Myocyte (in vitro differentiated cells): ENCODE measurements at regions not wholly inside any gene's neighbourhood (a gene's known extent, or its start where the extent isn't known, plus 50 kb on each side); places are given as distances from the start of the nearest gene placed in this dataset.
"Not testable (repeated sequence)": the region's sequence is repeated elsewhere in the genome, so short reads cannot be mapped to it uniquely, and the experiment has no call there.

Source experiments
- DNase-seq: peaks from one replicate; pipeline ENCODE4 v3.0.0-alpha.2; 2012; ENCODE audit warnings: low read depth

GRCh38 chr2:34849827-34850226, 1250.7 kb upstream of the FAM98A start:
- no peak for DNase-seq

DNA sequence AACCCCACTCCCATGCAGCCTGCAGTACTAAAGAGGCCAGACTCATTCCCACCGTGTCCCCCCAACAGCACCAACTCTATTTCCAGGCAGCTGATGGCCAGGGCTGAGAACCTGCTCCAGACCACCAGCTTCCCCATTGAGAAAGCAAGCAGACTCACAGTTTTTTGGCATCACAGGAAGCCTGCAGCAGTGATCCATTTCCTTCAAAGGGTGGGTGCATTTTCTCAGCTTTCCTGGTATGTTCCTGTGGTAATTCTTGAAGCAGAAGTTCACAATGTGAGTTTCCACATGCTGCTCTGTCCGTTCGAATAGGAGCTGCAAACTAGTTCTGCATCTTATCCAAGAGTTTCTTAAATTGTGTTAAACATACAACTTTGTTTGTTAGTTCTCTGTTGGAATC, 1249.6 kb upstream of the FAM98A start:
- DNase-seq, result no peak

GRCh38 chr2:34848132-34848531, 1249.0 kb upstream of the FAM98A start:
- DNase-seq, result no peak

DNA sequence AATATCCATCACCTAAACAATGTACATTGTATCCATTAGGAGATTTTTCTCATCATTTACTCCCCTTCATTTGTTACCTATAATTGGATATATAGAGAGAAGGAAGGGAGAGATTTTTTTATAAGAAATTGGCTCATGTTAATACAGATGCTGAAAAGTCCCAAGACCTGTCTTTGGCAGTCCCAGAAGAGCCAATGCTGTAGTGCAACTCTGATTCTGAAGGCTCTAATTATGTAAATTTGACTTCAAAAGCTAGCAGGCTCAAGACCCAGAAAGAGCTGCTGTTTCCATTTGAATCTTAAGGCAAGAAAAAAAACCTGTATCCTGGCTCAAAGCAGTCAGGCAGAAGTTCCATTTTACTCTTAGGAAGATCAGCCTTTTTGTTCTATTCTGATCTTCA, 1245.5 kb upstream of the FAM98A start:
- no peak for DNase-seq

DNA sequence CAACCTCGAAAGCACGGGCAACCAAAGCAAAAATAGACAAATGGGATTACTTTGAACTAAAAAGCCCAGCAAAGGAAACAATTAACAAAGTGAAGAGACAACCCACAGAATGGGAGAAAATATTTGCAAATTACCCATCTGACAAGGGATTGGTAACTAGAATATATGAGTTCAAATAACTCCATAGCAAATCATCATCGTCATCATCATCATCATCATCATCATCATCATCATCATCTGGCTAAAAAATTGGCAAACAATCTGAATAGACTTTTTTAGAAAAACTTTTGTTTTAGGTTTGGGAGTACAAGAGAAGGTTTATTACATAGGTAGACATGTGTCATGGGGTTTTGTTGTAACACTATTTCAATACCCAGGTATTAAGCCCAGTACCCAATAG, 1239.3 kb upstream of the FAM98A start:
- no peak for DNase-seq

- DNase-seq, result no peak
Measured at GRCh38 chr2:34836361-34836760, 1237.3 kb upstream of the FAM98A start.

GRCh38 chr2:34831096-34831495, 1232.0 kb upstream of the FAM98A start:
- DNase-seq, result no peak

- no peak for DNase-seq
Measured at GRCh38 chr2:34828481-34828880, 1229.4 kb upstream of the FAM98A start.

DNA sequence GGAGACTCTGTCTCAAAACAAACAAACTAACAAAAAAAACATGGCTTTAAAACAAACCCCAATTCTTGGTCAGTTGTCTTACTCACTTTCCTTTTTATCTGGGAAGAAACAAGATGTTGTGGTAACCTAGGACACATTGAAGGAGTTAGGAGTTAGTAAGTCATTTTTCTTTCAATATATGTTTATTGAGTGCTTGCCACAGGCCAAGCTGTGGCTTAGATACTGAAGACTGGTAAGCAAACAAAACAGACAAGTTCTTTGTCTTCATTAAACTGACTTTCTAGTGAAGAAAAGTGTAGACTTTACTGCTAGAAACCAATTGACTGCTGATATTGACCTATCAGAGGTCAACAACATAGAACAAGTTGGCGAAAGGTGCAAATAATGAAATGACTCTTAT, 1228.3 kb upstream of the FAM98A start:
- DNase-seq, result no peak

DNA sequence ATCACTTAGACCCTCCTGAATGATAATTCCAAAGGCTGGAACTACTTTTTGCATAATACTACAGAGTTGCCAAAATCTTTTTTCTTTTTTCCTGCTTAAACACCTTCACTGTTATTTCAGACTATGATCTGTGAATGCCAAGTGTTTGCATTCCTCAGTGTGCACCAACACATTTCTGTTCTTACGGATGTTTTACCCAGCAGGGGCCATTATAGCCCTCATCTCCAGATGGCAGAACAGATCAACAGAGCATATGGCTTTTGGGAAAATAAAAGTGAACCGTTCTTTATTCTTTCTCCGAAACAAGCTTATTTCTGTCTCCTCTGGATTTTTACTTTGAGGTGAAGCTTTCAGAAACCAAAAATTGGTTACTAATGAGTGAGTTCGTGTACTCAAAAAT, 1226.6 kb upstream of the FAM98A start:
- DNase-seq, result no peak

DNA sequence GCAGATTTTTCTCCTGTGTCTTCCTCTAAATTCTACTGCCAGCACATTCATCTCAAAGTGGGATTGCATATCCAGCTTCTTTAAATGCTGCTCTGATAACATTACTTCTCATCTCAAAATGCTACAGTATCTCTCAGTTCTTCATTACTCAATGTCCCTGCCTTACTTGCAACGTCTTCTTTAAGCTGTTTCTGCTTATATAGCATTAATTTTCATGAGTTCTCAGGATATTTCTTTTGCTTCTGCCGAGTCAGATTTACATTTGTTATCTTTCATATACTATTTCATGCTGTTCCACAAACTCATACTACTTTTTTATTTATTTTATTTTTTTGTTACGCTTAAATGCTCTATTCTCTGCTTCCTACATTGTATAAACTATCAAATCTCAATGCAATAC, 1223.5 kb upstream of the FAM98A start:
- no peak for DNase-seq

DNA sequence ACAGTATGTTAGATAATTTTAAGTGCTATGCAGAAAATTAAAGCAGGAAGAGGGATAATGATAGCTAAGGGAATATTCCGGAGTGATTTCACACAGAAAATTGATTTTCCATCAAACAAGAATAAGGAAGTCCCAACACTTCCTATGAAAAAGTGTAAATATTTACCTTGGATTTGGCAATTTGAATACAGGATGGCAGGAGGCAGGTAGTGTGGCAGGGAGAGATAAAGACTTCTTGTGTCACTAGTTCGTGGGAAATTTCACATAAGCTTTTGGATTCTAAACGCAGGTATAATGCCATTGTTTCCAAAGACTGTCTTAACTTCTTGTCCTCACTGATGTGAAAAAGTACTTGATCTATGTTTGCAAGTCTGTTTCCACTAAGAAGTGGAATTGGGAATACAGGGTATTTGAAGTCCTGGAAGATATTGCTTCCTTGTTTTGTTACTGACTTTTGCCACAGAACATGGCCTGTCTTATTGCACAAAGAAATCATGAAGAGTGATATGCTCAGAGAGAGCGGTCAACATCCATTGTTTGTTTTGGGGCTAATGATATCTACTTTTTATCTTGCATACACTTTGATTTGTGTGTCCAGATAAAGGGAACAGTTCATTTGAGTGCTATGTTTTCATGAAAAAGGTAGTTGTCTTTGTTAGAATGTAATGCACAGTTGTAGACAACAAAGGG, 1216.1 kb upstream of the FAM98A start:
- DNase-seq, result no peak

GRCh38 chr2:34810456-34810855, 1211.4 kb upstream of the FAM98A start:
- DNase-seq, result no peak

DNA sequence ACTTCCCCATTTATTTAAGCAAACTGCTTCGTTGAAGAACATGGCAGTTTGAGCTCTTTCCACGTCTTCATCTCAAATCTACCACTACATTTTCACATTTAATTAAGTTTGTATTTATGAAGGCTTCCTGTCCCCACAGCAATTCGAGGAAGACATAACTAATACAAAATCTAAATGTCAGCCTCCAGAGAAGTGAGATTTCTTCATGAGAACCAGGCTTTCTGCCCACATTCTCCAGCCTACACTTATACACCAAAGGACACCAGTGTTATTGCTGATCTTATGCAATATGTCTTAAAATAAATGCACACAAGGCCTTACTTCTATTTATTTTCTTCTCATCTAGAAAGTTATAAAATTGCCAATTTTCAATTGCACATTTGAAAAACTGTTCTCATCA, 1209.3 kb upstream of the FAM98A start:
- DNase-seq, result no peak

- no peak for DNase-seq
Measured at GRCh38 chr2:34806891-34807290, 1207.8 kb upstream of the FAM98A start.

GRCh38 chr2:34806396-34806795, 1207.3 kb upstream of the FAM98A start:
- no peak for DNase-seq

GRCh38 chr2:34799556-34799955, 1200.5 kb upstream of the FAM98A start:
- no peak for DNase-seq

DNA sequence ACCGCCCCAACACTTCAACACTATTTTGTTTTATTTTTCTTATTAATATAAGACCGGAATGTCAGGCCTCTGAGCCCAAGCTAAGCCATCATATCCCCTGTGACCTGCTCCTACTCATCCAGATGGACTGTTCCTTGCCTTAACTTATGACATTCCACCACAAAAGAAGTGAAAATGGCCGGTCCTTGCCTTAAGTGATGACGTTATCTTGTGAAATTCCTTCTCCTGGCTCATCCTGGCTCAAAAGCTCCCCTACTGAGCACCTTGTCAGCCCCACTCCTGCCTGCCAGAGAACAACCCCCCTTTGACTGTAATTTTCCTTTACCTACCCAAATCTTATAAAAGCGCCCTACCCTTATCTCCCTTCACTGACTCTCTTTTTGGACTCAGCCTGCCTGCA, 1196.5 kb upstream of the FAM98A start:
- DNase-seq, result not testable (repeated sequence)

DNA sequence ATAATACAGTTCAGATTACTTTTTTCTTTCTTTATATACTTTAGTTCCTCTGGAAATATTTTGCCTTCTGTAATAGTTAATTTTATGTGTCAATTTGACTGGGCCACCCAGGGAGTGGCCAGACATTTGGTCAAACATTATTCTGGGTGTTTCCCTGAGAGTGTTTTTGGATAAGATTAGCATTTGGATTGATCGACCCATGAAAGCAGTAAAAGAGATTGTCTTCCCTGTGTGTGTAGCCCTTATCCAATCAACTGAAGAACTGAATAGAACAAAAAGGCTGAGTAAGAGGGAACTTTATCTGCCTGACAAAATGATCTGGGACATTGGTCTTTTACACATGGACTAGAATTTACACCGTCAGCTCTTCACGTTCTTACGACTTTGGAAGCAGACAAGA, 1190.1 kb upstream of the FAM98A start:
- no peak for DNase-seq

DNA sequence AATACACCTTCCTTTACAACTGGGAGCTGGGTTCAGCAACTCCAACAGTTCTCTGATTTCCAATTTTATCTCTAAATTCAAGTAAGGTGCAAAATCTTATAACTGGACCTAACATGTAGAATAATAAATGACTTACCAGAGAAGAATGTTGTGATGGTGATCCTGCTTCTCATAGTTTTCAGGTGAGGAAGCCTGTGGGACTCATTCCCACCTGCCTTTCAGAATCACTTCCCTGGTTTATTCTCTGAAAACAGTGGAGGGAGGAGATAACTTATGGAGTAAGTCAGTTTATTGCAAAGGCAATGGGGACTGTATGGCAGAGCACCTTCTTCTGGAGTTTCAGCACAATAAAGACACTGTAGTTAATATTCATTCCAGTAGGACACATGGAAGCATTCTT, 1188.2 kb upstream of the FAM98A start:
- no peak for DNase-seq

DNA sequence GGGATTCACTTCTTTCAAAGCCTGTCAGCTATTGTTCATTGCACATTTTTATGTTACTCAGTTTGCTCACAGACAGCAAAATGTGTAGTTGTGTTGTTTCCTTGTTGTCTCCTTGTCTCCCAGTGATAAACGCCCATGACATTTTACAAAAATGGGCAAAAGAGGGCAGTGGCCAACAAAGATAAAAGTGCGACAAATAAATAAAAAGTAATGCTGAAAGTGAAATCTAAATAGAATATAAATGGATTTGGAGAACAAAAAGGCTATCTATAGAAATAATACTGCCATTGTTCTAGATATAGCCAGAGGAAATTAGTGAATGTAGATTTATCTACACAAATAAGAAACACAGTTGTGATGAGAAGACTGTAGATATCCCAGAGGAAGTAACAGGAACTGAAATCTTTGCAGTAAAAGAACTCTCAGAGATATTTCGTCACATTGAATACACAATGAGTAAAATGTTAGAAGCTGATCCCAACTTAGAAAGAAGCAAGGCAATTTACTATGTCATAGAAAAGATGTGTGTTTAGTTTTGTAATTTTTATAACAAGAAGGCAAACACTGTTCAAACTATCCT, 1186.2 kb upstream of the FAM98A start:
- DNase-seq, result no peak

GRCh38 chr2:34784701-34785100, 1185.6 kb upstream of the FAM98A start:
- no peak for DNase-seq

DNA sequence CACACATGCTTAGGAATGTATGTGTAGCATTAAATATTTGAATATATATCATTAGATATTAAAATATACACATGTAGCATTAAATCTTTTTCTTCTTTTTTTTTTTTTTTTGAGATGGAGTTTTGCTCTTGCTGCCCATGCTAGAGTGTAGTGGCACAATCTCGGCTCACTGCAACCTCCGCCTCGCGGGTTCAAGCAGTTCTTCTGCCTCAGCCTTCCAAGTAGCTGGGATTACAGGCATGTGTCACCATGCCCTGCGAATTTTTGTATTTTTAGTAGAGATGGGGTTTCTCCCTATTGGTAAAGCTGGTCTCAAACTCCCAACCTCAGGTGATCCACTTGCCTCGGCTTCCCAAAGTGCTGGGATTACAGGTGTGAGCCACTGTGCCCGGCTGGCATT, 1151.6 kb upstream of the FAM98A start:
- DNase-seq, result not testable (repeated sequence)

DNA sequence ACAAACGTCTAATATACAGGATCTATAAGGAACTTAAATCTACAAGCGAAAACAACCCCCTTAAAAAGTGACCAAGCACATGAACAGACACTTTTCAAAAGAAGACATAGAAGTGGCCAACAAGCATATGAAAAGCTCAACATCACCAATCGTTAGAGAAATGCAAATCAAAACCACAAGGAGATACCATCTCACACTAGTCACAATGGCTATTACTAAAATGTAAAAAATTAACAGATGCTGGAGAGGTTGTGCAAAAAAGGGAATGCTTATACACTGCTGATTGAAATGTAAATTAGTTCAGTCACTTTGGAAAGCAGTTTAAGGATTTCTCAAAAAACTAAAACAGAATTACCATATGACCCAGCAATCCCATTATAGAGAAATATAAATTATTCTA, 1148.5 kb upstream of the FAM98A start:
- DNase-seq, result no peak
